WTC11 (cell line): ENCODE measurements at regions not wholly inside any gene's neighbourhood (a gene's known extent, or its start where the extent isn't known, plus 50 kb on each side); places are given as distances from the start of the nearest gene placed in this dataset.

Source experiments
- ATF2 ChIP-seq: sonication (generic); formaldehyde crosslinking; IDR thresholded peaks from 2 replicates; pipeline ENCODE4 v1.8.1; 2022; ENCODE audit warnings: low read depth, missing genetic modification reagents, borderline replicate concordance
- CTCF ChIP-seq: fragments of 200-600 bp; IDR thresholded peaks from 2 replicates; pipeline ENCODE4 v1.8.0; 2022; ENCODE audit warnings: antibody characterized with exemption
- PREB ChIP-seq: sonication (generic); formaldehyde crosslinking; IDR thresholded peaks from 2 replicates; pipeline ENCODE4 v1.8.1; 2022; ENCODE audit warnings: mild to moderate bottlenecking, missing genetic modification reagents, moderate library complexity, borderline replicate concordance
- TP53 ChIP-seq: sonication (generic); formaldehyde crosslinking; IDR thresholded peaks from 2 replicates; pipeline ENCODE4 v1.8.1; 2023; ENCODE audit warnings: mild to moderate bottlenecking, missing genetic modification reagents
- ZBTB21 ChIP-seq: sonication (generic); formaldehyde crosslinking; IDR thresholded peaks from 2 replicates; pipeline ENCODE4 v1.8.1; 2023; ENCODE audit warnings: mild to moderate bottlenecking, missing genetic modification reagents, borderline replicate concordance
- ZNF121 ChIP-seq: sonication (generic); formaldehyde crosslinking; IDR thresholded peaks from 2 replicates; pipeline ENCODE4 v1.8.0; 2023; ENCODE audit warnings: missing genetic modification reagents

- TF ChIP-seq CTCF: no peak
- TF ChIP-seq TP53 (CRISPR knock-in tag): no peak
- no peak for TF ChIP-seq PREB
- TF ChIP-seq ZBTB21: no peak
- no peak for TF ChIP-seq ATF2 (CRISPR knock-in tag)
- TF ChIP-seq ZNF121 (CRISPR knock-in tag): no peak
Observed at GRCh38 chr16:85522308-85522841, 90.7 kb upstream of the GSE1 start.
